ENCODE measurements at regions not wholly inside any gene's neighbourhood (a gene's known extent, or its start where the extent isn't known, plus 50 kb on each side); places are given as distances from the start of the nearest gene placed in this dataset.

GRCh38 chr19:28397306-28397705 is 815.6 kb downstream of the UQCRFS1 start:
- H3K4me3 ChIP-seq = no peak overlapping the region
- H3K9me3 ChIP-seq = no peaks in the 10 kb centered on the region
- no peak overlapping the region for H3K27ac ChIP-seq
- no peak for DNase-seq
- no peaks in the 10 kb centered on the region for H3K4me1 ChIP-seq
- 53 to 54% methylated on average over 10 of the region's 10 CpGs for WGBS, 2 donors
- intact Hi-C loops (cut with DNase I) = no loop called here
- no peaks in the 10 kb centered on the region for H3K27me3 ChIP-seq
- TF ChIP-seq POLR2A (IDR thresholded peaks at IDR 0.05) (no peak), CTCF (IDR thresholded peaks at IDR 0.05) (no peak)
- no peaks in the 10 kb centered on the region for H3K36me3 ChIP-seq (replicated peaks in 1 of 2; ENCODE audit: insufficient read depth in 1 of 2, low read depth in 2 of 2)
- no peak for ATAC-seq

GRCh38 chr19:28396287-28396831 is 816.6 kb downstream of the UQCRFS1 start:
- Histone ChIP-seq H3K27me3 (no peaks in the 10 kb centered on the region), H3K36me3 (replicated peaks in 1 of 2; ENCODE audit: insufficient read depth in 1 of 2, low read depth in 2 of 2) (no peaks in the 10 kb centered on the region), H3K9me3 (no peaks in the 10 kb centered on the region), H3K4me1 (no peaks in the 10 kb centered on the region), H3K4me3 (no peak overlapping the region), H3K27ac (no peak overlapping the region)
- DNase-seq = no peak
- no peak for ATAC-seq
- TF ChIP-seq CTCF (IDR thresholded peaks at IDR 0.05) (no peak), POLR2A (IDR thresholded peaks at IDR 0.05) (no peak)
- WGBS, 2 donors = 46 to 54% methylated on average over 13 of the region's 13 CpGs
- intact Hi-C loops (cut with DNase I) = no loop called here

- Histone ChIP-seq H3K9me3 (no peaks in the 10 kb centered on the region), H3K4me1 (no peaks in the 10 kb centered on the region), H3K4me3 (no peak overlapping the region), H3K27me3 (no peaks in the 10 kb centered on the region), H3K36me3 (replicated peaks in 1 of 2; ENCODE audit: insufficient read depth in 1 of 2, low read depth in 2 of 2) (no peaks in the 10 kb centered on the region), H3K27ac (no peak overlapping the region)
- no peak for TF ChIP-seq CTCF (IDR thresholded peaks at IDR 0.05)
- no peak for TF ChIP-seq POLR2A (IDR thresholded peaks at IDR 0.05)
- ATAC-seq (no peak), DNase-seq (no peak)
- intact Hi-C loops (cut with DNase I) = no loop called here
- 43 to 47% methylated on average over 4 of the region's 4 CpGs for WGBS, 2 donors
Observed at GRCh38 chr19:28394725-28395124, 818.2 kb downstream of the UQCRFS1 start.

GRCh38 chr19:28393574-28394336 is 819.2 kb downstream of the UQCRFS1 start:
- no peak for TF ChIP-seq CTCF (IDR thresholded peaks at IDR 0.05)
- no peak for TF ChIP-seq POLR2A (IDR thresholded peaks at IDR 0.05)
- intact Hi-C loops (cut with DNase I) = no loop called here
- no peak overlapping the region for H3K27ac ChIP-seq
- WGBS, 2 donors = 26 to 38% methylated on average over 10 of the region's 10 CpGs
- DNase-seq (no peak), ATAC-seq (no peak)
- no peaks in the 10 kb centered on the region for H3K9me3 ChIP-seq
- H3K36me3 ChIP-seq (replicated peaks in 1 of 2; ENCODE audit: insufficient read depth in 1 of 2, low read depth in 2 of 2) = no peaks in the 10 kb centered on the region
- H3K27me3 ChIP-seq = no peaks in the 10 kb centered on the region
- H3K4me1 ChIP-seq = no peaks in the 10 kb centered on the region
- no peak overlapping the region for H3K4me3 ChIP-seq

DNA sequence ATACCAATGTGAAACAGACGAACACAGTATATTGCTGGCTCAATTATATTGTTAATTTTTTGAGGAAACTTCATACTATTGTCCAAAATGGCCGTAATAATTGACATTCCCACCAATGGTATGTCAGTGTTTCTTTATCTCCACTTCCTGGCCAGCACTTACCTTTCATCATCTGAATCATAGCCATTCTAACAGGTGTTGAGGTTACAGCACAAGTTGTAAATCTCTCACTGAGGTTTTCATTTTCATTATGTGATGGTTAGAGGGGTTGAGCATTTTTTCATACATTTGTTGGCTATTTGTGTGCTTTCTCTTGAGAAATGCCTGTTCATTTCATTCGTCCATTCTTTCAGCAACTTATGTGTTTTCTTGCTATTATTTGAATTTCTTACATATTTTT is 824.0 kb downstream of the UQCRFS1 start:
- intact Hi-C loops (cut with DNase I) = no loop called here
- Histone ChIP-seq H3K4me1 (no peaks in the 10 kb centered on the region), H3K27me3 (no peaks in the 10 kb centered on the region), H3K36me3 (replicated peaks in 1 of 2; ENCODE audit: insufficient read depth in 1 of 2, low read depth in 2 of 2) (no peaks in the 10 kb centered on the region), H3K27ac (no peak overlapping the region), H3K9me3 (no peaks in the 10 kb centered on the region), H3K4me3 (no peak overlapping the region)
- TF ChIP-seq POLR2A (IDR thresholded peaks at IDR 0.05) = no peak
- TF ChIP-seq CTCF (IDR thresholded peaks at IDR 0.05) = no peak
- WGBS, 2 donors = 41% methylated on average over 3 of the region's 3 CpGs
- DNase-seq (no peak), ATAC-seq (no peak)
